HCT116 (cell line): ENCODE measurements at regions not wholly inside any gene's neighbourhood (a gene's known extent, or its start where the extent isn't known, plus 50 kb on each side); places are given as distances from the start of the nearest gene placed in this dataset.
A peak's percentile ranks its signal among the peaks of the same experiment; 100 is the strongest.

Experiments used
- EZH2 ChIP-seq: fragments of 200-600 bp; sonication (generic); IDR thresholded peaks from 2 replicates; pipeline ENCODE4 v1.6.1; 2017; ENCODE audit warnings: antibody characterized with exemption, mixed run types
- JUND ChIP-seq: IDR thresholded peaks from 2 replicates; pipeline ENCODE4 v1.6.1; 2012
- POLR2A ChIP-seq: IDR thresholded peaks from 2 replicates; pipeline ENCODE4 v1.7.0; 2011; ENCODE audit warnings: borderline replicate concordance; ENCODE audit not compliant: insufficient read depth, insufficient read length; ENCODE audit errors: extremely low read depth
- POLR2AphosphoS5 ChIP-seq: IDR thresholded peaks from 2 replicates; pipeline ENCODE4 v1.6.1; 2011; ENCODE audit warnings: mild to moderate bottlenecking, low read depth, low read length, moderate library complexity
- RAD21 ChIP-seq: IDR thresholded peaks from 2 replicates; pipeline ENCODE4 v1.6.1; 2012; ENCODE audit warnings: low read depth, mild to moderate bottlenecking
- SP1 ChIP-seq: IDR thresholded peaks from 2 replicates; pipeline ENCODE4 v1.6.1; 2012; ENCODE audit warnings: low read depth
- YY1 ChIP-seq: IDR thresholded peaks from 2 replicates; pipeline ENCODE4 v1.6.1; 2011; ENCODE audit warnings: low read length, low read depth, moderate library complexity, mild to moderate bottlenecking; ENCODE audit not compliant: insufficient replicate concordance; ENCODE audit errors: extremely low read depth
- TF ChIP-seq, protein P1 (sequence below), 3 experiments: fragments of 200-600 bp in 1 of 3; sonication (generic) in 1 of 3; IDR thresholded peaks in 2 of 3; conservative IDR thresholded peaks in 1 of 3; 2 replicates each; pipeline ENCODE4 v1.5.1; 2012 to 2017; ENCODE audit warnings: low read depth in 2 of 3, low read length in 2 of 3, antibody characterized with exemption in 1 of 3, borderline replicate concordance in 1 of 3, control low read depth in 1 of 3, mild to moderate bottlenecking in 1 of 3, mixed read lengths in 1 of 3, mixed run types in 1 of 3, moderate library complexity in 1 of 3; ENCODE audit not compliant: insufficient read depth in 1 of 3
- TF ChIP-seq, protein P2 (sequence below): IDR thresholded peaks from 2 replicates; pipeline ENCODE4 v1.6.1; 2011; ENCODE audit warnings: mild to moderate bottlenecking, low read length, moderate library complexity; ENCODE audit not compliant: insufficient replicate concordance; ENCODE audit errors: extremely low read depth
- TF ChIP-seq, protein P3 (sequence below): IDR thresholded peaks from 2 replicates; pipeline ENCODE4 v1.6.1; 2012; ENCODE audit warnings: low read depth

DNA sequence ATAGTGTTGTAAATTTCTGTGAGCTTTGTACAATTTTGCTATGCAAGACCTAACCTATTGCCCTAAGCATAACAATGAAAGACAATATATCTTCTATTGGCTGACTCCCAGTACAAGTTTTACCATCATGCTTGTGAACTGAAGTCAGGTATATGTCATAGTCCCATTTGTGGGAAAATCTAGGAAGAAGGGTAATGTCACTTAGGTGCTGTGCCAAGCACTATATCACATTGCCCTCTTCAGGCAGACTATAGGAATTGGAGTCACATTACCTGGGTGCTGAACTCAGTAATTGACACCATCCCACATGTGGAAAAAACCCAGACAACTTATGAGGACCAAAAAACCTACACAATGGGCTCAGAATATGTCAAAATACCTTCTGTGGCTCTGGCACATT, 907.4 kb upstream of the AMELY start:
- TF ChIP-seq, protein P1, sequence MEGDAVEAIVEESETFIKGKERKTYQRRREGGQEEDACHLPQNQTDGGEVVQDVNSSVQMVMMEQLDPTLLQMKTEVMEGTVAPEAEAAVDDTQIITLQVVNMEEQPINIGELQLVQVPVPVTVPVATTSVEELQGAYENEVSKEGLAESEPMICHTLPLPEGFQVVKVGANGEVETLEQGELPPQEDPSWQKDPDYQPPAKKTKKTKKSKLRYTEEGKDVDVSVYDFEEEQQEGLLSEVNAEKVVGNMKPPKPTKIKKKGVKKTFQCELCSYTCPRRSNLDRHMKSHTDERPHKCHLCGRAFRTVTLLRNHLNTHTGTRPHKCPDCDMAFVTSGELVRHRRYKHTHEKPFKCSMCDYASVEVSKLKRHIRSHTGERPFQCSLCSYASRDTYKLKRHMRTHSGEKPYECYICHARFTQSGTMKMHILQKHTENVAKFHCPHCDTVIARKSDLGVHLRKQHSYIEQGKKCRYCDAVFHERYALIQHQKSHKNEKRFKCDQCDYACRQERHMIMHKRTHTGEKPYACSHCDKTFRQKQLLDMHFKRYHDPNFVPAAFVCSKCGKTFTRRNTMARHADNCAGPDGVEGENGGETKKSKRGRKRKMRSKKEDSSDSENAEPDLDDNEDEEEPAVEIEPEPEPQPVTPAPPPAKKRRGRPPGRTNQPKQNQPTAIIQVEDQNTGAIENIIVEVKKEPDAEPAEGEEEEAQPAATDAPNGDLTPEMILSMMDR (IDR thresholded peaks at IDR 0.05 in 2 of 3, conservative IDR thresholded peaks at IDR 0.05 in 1 of 3; ENCODE audit: borderline replicate concordance in 1 of 3, insufficient read depth in 1 of 3, low read depth in 2 of 3, low read length in 2 of 3) = peak in 1 of 3 experiments; percentile 24; a peak in 2 of 6 replicates
- TF ChIP-seq, protein P2, sequence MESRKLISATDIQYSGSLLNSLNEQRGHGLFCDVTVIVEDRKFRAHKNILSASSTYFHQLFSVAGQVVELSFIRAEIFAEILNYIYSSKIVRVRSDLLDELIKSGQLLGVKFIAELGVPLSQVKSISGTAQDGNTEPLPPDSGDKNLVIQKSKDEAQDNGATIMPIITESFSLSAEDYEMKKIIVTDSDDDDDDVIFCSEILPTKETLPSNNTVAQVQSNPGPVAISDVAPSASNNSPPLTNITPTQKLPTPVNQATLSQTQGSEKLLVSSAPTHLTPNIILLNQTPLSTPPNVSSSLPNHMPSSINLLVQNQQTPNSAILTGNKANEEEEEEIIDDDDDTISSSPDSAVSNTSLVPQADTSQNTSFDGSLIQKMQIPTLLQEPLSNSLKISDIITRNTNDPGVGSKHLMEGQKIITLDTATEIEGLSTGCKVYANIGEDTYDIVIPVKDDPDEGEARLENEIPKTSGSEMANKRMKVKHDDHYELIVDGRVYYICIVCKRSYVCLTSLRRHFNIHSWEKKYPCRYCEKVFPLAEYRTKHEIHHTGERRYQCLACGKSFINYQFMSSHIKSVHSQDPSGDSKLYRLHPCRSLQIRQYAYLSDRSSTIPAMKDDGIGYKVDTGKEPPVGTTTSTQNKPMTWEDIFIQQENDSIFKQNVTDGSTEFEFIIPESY = no peak
- TF ChIP-seq POLR2AphosphoS5 (no peak), RAD21 (no peak; the same call in 1 of the 2 replicates), POLR2A (no peak), EZH2 (no peak), JUND (no peak), SP1 (no peak), YY1 (no peak)
- TF ChIP-seq, protein P3, sequence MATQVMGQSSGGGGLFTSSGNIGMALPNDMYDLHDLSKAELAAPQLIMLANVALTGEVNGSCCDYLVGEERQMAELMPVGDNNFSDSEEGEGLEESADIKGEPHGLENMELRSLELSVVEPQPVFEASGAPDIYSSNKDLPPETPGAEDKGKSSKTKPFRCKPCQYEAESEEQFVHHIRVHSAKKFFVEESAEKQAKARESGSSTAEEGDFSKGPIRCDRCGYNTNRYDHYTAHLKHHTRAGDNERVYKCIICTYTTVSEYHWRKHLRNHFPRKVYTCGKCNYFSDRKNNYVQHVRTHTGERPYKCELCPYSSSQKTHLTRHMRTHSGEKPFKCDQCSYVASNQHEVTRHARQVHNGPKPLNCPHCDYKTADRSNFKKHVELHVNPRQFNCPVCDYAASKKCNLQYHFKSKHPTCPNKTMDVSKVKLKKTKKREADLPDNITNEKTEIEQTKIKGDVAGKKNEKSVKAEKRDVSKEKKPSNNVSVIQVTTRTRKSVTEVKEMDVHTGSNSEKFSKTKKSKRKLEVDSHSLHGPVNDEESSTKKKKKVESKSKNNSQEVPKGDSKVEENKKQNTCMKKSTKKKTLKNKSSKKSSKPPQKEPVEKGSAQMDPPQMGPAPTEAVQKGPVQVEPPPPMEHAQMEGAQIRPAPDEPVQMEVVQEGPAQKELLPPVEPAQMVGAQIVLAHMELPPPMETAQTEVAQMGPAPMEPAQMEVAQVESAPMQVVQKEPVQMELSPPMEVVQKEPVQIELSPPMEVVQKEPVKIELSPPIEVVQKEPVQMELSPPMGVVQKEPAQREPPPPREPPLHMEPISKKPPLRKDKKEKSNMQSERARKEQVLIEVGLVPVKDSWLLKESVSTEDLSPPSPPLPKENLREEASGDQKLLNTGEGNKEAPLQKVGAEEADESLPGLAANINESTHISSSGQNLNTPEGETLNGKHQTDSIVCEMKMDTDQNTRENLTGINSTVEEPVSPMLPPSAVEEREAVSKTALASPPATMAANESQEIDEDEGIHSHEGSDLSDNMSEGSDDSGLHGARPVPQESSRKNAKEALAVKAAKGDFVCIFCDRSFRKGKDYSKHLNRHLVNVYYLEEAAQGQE = no peak
